Kidney epithelial cell (primary cell): ENCODE measurements at regions not wholly inside any gene's neighbourhood (a gene's known extent, or its start where the extent isn't known, plus 50 kb on each side); places are given as distances from the start of the nearest gene placed in this dataset.
"Not testable (repeated sequence)": the region's sequence is repeated elsewhere in the genome, so short reads cannot be mapped to it uniquely, and the experiment has no call there.

Source experiments
- DNase-seq: peaks from one replicate; pipeline ENCODE4 v3.0.0-alpha.2; 2010; ENCODE audit warnings: low read depth
- H3K27me3 ChIP-seq: 2 replicates; pipeline ENCODE4 v1.6.0; 2011; ENCODE audit warnings: low read length; ENCODE audit not compliant: control insufficient read depth, insufficient read depth
- H3K36me3 ChIP-seq: 2 replicates; pipeline ENCODE4 v1.5.1; 2011; ENCODE audit warnings: low read length; ENCODE audit not compliant: control insufficient read depth, insufficient read depth
- H3K4me3 ChIP-seq: 2 replicates; pipeline ENCODE4 v1.5.1; 2011; ENCODE audit warnings: low read depth, mild to moderate bottlenecking, control low read depth, low read length
- CTCF ChIP-seq: IDR thresholded peaks from 2 replicates; pipeline ENCODE4 v1.5.1; 2011; ENCODE audit warnings: mild to moderate bottlenecking, moderate library complexity, low read length, control low read depth, inconsistent platforms; ENCODE audit not compliant: insufficient read depth, poor library complexity, severe bottlenecking

DNA sequence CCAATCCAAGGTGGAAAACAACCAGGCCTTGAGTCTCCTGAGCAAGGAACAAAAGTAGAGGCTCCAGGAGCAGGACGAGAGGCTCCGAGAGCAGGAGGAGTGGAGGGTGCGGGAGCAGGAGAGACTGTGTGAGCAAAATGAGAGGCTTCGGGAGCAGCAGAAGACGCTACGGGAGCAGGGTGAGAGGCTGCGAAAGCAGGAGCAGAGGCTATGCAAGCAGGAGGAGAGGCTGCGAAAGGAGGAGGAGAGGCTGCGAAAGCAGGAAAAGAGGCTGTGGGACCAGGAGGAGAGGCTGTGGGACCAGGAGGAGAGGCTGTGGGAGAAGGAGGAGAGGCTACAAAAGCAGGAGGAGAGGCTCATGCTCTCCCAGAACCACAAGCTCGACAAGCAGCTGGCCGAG lies 60.3 kb upstream of the UBE2Q2 start:
- DNase-seq = no peak
- H3K27me3 ChIP-seq = peaks cover 16% of the 10 kb centered on the region
- no peak for TF ChIP-seq CTCF
- no peak overlapping the region for H3K4me3 ChIP-seq
- no peaks in the 10 kb centered on the region for H3K36me3 ChIP-seq

DNA sequence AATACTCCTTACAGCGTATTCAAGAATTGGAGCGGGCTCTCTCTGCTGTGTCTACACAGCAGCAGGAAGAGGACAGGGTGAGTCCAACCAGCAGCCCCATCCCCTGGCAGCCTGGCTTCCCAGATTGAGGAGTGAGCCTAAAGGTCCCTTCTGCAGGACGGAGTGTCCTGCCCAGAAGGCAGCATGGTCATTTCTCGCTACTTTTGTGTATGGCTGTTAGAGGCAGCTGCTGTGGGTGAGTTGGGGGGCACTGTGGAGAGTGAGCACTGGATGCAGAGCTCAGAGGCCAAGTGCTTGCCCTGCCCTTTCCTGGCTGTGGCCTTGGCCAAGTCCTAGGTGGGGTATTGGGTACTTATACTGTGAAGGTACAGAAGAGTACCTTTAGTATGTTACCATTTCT lies 62.3 kb upstream of the UBE2Q2 start:
- not testable (repeated sequence) for H3K27me3 ChIP-seq, H3K36me3 ChIP-seq, H3K4me3 ChIP-seq, DNase-seq

GRCh38 chr15:75779504-75779903 lies 63.7 kb upstream of the UBE2Q2 start:
- H3K4me3 ChIP-seq = no peak overlapping the region
- no peaks in the 10 kb centered on the region for H3K36me3 ChIP-seq
- no peak for TF ChIP-seq CTCF
- DNase-seq = no peak
- peaks cover 4% of the 10 kb centered on the region for H3K27me3 ChIP-seq

GRCh38 chr15:75776871-75777610 lies 64.4 kb upstream of the CSPG4 start:
- H3K4me3 ChIP-seq, H3K27me3 ChIP-seq, H3K36me3 ChIP-seq: not testable (repeated sequence)
- DNase-seq = peak; percentile 37

DNA sequence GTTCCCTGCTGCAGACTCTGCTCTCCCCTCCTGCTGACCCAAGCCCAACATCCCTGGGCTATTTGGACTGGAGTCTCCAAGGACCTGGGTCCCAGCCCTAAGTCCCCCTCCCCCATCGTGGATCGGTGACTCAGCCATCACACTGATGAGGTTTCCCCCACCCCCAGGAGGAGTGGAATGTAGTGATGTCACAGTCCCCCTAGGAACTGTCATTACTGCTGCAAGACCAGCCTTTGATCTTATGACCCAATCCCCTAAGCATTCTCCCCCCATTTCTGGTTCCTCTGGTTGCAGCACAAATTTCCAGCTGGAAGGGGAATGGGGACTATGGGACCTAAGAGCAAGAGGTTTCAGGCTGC lies 63.4 kb upstream of the CSPG4 start:
- Histone ChIP-seq H3K4me3 (no peak overlapping the region), H3K36me3 (no peaks in the 10 kb centered on the region), H3K27me3 (peaks cover 2% of the 10 kb centered on the region)
- DNase-seq = peak; percentile 47
- TF ChIP-seq CTCF = no peak

- no peak for TF ChIP-seq CTCF
- no peak for DNase-seq
- H3K4me3 ChIP-seq = no peak overlapping the region
- H3K27me3 ChIP-seq = no peaks in the 10 kb centered on the region
- no peaks in the 10 kb centered on the region for H3K36me3 ChIP-seq
Measured at GRCh38 chr15:75775296-75776064, 62.8 kb upstream of the CSPG4 start.

- not testable (repeated sequence) for H3K4me3 ChIP-seq, DNase-seq, H3K36me3 ChIP-seq, H3K27me3 ChIP-seq
Measured at GRCh38 chr15:75773974-75774373, 61.3 kb upstream of the CSPG4 start.

DNA sequence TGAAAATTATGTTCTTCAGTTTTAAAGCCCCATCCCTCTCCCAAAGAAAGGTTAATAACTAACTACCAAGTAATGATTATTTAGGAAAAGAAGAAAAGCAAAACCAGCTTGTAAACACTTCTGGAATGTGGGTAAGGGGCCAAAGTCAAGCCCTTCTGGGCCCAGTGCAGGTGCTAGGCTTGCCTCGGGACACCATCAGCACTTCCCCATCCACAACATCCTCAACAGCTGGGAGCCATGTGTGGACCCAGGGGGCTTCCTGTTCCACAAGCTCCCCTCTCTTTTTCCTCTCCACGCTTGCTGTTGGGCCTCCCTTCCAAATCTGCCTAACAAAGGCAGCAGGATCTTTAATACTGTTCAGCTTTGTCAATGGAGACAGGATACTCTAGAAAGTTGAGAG lies 58.4 kb upstream of the CSPG4 start:
- H3K36me3 ChIP-seq, H3K27me3 ChIP-seq, H3K4me3 ChIP-seq, DNase-seq: not testable (repeated sequence)
